Endometrial microvascular endothelial cells (primary cell): ENCODE measurements at regions not wholly inside any gene's neighbourhood (a gene's known extent, or its start where the extent isn't known, plus 50 kb on each side); places are given as distances from the start of the nearest gene placed in this dataset.

ENCODE experiments used
- in situ Hi-C: cut with HindIII; loops from 2 replicates; pipeline ENCODE4 v1.10.0; 2017; ENCODE audit warnings: low sequenced_read_pairs, low pct_unique_long_range_greater_than_20kb; ENCODE audit errors: inconsistent ontology term

DNA sequence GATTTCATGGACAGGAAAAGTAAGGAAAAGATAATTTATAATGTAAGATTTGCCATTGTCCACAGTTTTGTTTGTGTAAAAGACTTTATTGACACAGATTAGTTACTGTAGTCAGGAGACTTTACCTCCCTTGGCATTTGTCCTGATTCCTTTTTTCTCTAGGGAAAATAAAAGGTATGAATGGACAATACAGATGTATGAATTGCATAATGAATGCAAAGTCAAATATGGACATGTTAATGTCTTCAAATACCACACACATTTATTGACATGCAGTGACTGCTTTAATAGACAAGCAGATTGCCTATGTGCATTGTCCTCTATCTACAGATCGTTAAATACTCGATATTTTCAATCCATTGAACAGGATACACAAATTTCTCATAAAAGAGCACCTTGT is 999.7 kb upstream of the SEL1L start:
- in situ Hi-C loops: no loop called here

GRCh38 chr14:82536566-82536965 is 1002.9 kb upstream of the SEL1L start:
- in situ Hi-C loops: no loop called here

GRCh38 chr14:82537831-82538230 is 1004.2 kb upstream of the SEL1L start:
- in situ Hi-C loops: no loop called here

GRCh38 chr14:82546401-82546800 is 1012.7 kb upstream of the SEL1L start:
- in situ Hi-C loops: no loop called here

GRCh38 chr14:82549306-82549990 is 1015.8 kb upstream of the SEL1L start:
- in situ Hi-C loops: no loop called here

DNA sequence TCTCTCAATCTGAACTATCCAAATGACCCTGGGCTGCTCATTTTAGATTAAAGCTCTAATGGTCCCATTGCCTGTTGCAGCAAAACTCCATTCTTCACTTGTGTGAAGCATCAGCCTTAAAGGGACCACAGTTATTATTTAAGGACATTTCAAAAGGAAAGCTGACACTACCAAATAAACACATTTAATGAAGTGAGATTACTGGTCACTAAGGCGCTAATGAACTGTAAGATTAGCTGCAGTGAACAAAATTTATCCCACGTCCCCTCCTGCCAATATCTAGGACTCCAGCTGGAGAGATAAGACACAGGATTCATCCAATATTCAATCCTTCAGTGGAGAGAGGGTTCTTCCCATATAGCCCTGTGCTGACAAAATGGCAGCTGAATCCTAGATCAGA is 1029.2 kb upstream of the SEL1L start:
- in situ Hi-C loops: no loop called here

GRCh38 chr14:82565825-82566224 is 1032.2 kb upstream of the SEL1L start:
- in situ Hi-C loops: no loop called here

DNA sequence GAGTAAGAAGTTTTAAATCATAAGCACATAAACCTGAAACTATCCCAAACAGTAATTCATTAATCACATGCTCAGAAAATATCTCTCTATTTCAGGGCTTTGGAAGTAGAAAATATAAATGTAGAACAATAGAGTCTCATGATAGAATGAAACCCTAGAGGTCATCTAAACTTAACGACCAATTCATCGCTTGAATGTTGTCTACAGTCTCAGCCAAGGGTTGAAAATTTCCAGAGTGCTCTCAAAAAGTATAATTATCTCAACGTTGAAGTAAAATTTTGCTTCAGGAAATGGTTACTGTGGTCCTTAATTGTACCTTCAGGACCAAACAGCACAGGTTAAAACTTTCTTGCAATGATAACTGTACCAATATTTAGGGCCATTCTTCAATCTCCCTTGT is 1053.6 kb upstream of the SEL1L start:
- in situ Hi-C loops: no loop called here

GRCh38 chr14:82595466-82595865 is 1061.8 kb upstream of the SEL1L start:
- in situ Hi-C loops: no loop called here

- in situ Hi-C loops: no loop called here
Observed at GRCh38 chr14:82602794-82603193, 1069.1 kb upstream of the SEL1L start.

GRCh38 chr14:82604819-82605218 is 1071.2 kb upstream of the SEL1L start:
- in situ Hi-C loops: no loop called here

- in situ Hi-C loops: no loop called here
Observed at GRCh38 chr14:82621881-82622450, 1088.3 kb upstream of the SEL1L start.

DNA sequence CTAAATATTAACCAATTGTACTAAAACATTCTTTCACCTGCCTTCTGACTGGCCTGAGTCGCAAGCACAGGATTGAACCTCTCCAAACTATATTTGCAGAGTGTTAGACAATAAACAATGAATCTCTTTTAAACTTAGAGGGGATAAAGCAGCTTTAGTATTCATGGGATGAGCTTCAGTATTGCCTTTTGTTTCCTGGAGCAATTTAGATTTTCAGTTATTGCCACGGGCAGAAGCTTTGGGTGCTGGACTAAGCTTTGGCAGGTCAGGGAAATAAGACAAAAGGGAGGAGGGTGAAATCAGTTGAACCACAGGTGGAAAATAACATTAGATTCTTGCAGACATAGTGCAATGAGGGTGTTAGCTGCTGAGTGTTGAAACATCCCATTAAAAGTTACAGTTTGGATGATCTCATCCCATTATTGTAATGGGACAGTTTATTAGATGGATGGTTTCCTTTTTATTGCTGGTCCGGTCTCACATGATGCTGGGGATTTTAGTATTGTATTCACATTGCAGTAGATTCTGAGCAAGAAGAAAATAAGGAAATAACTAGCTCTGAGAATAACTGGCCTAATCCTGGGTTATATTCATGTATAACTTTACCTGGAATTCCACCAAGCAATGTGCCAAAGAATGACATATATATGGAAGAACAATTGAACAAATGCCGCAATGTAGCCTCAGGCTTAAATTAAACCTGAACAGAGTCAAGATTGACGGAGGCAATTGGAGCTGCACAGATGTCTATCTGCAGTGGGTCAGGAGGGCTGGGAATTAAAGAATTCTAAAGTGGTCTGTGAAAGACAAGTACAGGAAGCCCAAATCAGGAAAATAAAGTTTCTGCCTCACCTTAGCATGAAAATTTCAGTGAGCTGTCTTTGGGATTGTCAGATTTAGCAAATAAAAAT is 1092.8 kb upstream of the SEL1L start:
- in situ Hi-C loops: no loop called here

DNA sequence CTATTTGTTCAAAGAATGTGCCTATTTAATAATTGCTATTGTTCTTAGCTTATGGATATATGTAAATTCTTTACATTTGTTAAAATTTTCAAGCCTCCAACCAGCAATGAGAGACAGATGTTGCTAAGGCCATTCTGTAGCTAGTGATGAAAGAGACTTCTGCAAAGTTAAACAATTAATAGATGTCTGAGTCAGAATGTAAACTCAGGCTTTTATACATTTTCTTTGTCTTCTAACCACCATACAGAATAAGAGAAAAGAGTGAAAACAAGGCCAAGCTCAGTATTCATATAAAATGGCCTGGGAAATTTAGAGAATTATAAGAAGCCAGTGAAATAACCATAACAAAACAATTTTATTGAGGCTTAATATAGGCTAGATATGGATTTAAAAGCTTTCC is 1102.3 kb upstream of the SEL1L start:
- in situ Hi-C loops: no loop called here

DNA sequence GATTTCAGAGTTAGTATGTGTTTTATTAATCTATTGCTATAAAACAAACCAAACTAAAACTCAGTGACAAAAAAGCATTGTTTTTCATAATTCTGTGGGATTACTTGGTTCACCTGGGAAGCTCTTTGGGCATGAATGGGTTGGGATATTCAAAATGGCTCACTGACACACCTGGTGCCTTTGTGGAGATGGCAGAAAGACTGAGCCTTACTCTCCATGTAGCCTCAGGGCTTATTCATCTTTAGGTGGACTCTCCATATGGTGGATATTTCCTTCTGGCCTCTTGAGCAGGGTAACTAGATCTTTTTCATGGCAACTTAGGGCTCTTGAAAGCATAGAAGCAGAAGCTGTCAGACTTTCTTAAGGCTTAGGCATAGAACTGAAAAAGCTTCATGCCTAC is 1102.8 kb upstream of the SEL1L start:
- in situ Hi-C loops: no loop called here

GRCh38 chr14:82641050-82641540 is 1107.4 kb upstream of the SEL1L start:
- in situ Hi-C loops: no loop called here

DNA sequence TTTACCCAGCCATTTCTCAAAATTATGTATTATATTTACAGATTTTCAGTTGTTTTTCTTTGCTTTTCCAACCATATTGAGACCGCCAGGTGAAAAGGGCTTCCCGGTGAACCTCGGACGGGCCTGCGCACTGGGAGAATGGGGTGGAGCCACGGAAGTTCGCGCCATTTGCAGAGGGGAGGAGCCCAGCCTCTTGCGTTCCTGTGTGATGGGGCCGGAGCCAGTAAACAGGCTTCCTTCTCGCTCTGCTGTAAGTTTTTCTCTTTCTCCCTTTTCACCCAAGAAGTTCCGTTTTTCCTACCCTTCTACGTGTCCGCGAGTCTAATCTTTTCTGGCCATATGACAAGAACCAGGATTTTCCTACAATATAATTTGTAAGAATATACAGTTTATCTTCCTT is 1108.8 kb upstream of the SEL1L start:
- in situ Hi-C loops: no loop called here

- in situ Hi-C loops: no loop called here
Observed at GRCh38 chr14:82647088-82647810, 1113.6 kb upstream of the SEL1L start.

DNA sequence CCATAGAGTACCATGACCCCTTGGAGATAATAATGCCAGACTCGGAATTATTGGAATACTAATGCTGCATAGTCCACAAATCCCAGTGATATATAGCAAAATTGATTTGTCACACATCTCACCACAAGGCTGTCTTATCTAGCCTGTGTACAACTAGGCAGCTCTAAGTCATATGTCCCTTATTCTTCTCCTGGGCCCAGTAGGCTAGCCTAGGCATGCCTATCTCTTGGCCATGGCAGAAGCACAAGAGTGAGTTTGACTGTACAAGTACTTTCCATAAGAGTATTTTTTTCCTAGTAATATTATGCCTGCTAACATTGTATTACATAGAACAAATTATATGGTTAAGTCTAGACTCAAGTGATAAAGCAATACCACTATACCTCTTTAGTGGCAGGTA is 1122.1 kb upstream of the SEL1L start:
- in situ Hi-C loops: no loop called here
